Non-pigmented ciliary epithelial cell (primary cell): ENCODE measurements at regions not wholly inside any gene's neighbourhood (a gene's known extent, or its start where the extent isn't known, plus 50 kb on each side); places are given as distances from the start of the nearest gene placed in this dataset.
"Not testable (repeated sequence)": the region's sequence is repeated elsewhere in the genome, so short reads cannot be mapped to it uniquely, and the experiment has no call there.

Source experiments
- DNase-seq: peaks from one replicate; pipeline ENCODE4 v3.0.0-alpha.2; 2010; ENCODE audit warnings: low read depth

DNA sequence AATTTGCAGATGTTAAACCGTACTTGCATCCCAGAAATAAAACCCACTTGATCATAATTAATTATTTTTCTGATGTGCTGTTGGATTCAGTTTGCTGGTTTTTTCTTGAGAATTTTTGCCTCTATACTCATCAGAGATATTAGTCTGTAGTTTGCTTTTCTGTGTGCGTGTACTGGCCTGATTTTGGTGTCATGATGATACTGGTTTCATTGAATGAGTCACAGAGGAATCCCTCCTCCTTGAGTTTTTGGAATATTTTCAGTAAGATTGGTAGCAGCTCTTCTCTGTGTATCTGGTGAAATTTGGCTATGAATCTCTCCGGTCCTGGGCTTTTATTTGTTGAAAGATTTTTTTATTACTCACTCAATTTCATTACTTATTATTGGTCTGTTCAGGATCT is 100.4 kb upstream of the PMCH start:
- no peak for DNase-seq

DNA sequence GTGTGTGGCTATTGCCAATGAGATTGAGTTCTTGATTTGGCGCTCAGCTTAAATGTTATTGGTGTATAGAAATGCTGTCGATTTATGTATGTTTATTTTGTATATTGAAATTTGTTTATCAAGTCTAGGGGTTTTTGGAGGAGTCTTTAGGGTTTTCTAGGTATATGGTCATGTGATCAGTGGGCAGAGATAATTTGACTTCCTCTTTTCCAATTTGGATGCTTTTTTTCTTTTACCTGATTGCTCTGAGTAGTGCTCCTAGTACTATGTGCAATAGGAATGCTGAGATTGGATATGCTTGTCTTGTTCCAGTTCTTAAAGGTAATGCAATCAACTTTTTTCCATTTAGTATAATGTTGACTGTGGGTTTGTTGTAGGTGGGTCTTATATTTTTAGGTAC is 99.8 kb upstream of the PMCH start:
- no peak for DNase-seq

DNA sequence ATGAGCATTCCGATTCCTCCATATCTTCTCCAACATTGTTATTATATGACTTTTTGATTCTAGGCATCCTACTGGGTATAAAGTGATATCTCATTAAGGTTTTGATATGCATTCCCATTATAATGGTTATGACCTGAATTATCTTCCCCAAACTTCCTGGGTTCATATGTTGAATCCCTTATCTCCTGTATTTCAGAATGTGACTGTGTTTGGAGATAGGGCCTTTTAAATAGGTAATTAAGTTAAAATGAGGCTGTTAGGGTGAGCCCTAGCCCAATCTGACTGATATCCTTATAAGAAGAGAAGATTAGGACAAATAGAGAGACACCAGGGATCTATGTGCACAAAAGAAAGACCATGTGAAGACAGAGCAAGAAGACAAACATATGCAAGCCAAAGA is 96.9 kb upstream of the PMCH start:
- DNase-seq, result no peak

GRCh38 chr12:102291498-102292440 is 94.1 kb upstream of the PMCH start:
- DNase-seq, result not testable (repeated sequence)

GRCh38 chr12:102289702-102290101 is 92.1 kb upstream of the PMCH start:
- not testable (repeated sequence) for DNase-seq

- DNase-seq, result no peak
These were observed 83.6 kb upstream of the PMCH start for GRCh38 chr12:102281231-102281630.

- DNase-seq, result not testable (repeated sequence)
These were observed 58.1 kb upstream of the PMCH start for GRCh38 chr12:102255687-102256086.

DNA sequence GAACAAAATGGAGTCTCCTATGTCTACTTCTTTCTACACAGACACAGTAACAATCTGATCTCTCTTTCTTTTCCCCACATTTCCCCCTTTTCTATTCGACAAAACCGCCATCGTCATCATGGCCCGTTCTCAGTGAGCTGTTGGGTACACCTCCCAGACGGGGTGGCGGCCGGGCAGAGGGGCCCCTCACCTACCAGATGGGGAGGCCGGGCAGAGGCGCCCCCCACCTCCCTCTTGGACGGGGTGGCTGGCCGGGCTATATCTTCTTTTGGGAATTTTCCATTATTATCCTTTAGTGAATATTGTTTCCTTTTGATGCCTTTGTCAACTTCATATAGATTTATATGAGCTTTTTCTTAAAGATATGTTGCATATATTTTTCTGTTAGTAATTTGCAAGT is 53.4 kb upstream of the PMCH start:
- DNase-seq, result not testable (repeated sequence)

DNA sequence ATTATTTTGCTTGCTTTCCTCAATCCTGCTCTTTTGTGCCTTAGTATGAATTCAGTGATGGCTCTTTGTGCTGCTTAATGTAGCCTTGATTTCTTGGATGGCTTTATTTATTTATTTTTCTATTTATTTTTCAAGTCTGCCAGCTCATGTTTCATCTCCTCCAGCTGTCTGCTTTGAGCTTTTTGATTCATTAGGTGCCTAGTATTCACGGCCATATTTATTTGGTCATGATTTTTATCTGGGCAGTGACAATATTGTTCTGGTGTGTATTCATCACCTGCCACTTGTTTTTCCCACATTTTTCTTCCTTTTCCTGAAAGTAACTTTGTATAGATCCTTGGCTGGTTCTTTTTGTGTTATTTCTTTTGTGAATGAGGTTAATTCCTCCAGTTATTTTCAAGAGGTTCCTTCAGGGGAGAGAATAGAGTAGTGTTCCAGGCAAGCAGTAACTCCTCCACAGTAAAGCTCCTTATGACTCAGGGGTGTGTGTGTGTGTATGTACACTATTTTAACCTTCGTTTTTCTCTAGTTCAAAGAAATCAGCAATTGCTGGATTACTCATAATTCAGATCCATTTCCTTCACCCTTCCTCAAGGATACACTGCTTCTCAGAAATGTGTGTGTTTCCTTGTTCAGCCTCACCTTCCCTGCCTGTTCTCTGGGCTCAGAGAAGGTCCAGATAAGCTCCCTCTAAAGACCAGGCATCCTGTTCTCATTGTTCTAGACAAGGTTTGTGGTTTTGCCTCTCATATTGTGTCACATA is 51.6 kb upstream of the PMCH start:
- no peak for DNase-seq
